Body of pancreas (tissue), 4 donors: ENCODE measurements at regions not wholly inside any gene's neighbourhood (a gene's known extent, or its start where the extent isn't known, plus 50 kb on each side); places are given as distances from the start of the nearest gene placed in this dataset.

Source experiments
- ATAC-seq: fragments of 150-250 bp; one replicate; pipeline ENCODE4 v1.9.1; 2016
- DNase-seq, 4 donors: peaks; one replicate each; pipeline ENCODE4 v3.0.0-alpha.2; 2019
- H3K27ac ChIP-seq, 4 donors: fragments of 200-600 bp; sonication (generic); 1 replicate in 3 of 4; 2 replicates in 1 of 4; pipeline versions ENCODE4 v1.5.1 to v1.6.1; 2016 to 2019; ENCODE audit warnings: mild to moderate bottlenecking in 1 of 4, mixed read lengths in 1 of 4, moderate library complexity in 1 of 4
- H3K27me3 ChIP-seq, 2 donors: fragments of 200-600 bp; sonication (generic); one replicate each; pipeline ENCODE4 v1.6.0; 2016; ENCODE audit warnings: mild to moderate bottlenecking in 1 of 2
- H3K36me3 ChIP-seq, 2 donors: fragments of 200-600 bp; sonication (generic); replicated peaks in 1 of 2; 2 replicates each; pipeline ENCODE4 v1.5.1; 2016; ENCODE audit warnings: low read depth in 2 of 2; ENCODE audit not compliant: insufficient read depth in 1 of 2
- H3K4me1 ChIP-seq: fragments of 200-600 bp; sonication (generic); one replicate; pipeline ENCODE4 v1.6.0; 2016
- H3K4me3 ChIP-seq, 2 donors: fragments of 200-600 bp; sonication (generic); 1 replicate in 1 of 2; 2 replicates in 1 of 2; pipeline ENCODE4 v1.5.1; 2016 to 2019
- H3K9me3 ChIP-seq, 3 donors: fragments of 200-600 bp; sonication (generic); 1 replicate in 2 of 3; 2 replicates in 1 of 3; pipeline ENCODE4 v1.5.1; 2016
- CTCF ChIP-seq, 7 experiments: fragments of 450-650 bp in 4 of 7; fragments of 200-600 bp in 3 of 7; sonication (generic) in 3 of 7; IDR thresholded peaks; one replicate each; pipeline ENCODE4 v1.5.1; 2016 to 2019; ENCODE audit warnings: antibody characterized with exemption in 7 of 7
- POLR2A ChIP-seq, 3 donors: fragments of 450-650 bp; IDR thresholded peaks; one replicate each; pipeline ENCODE4 v1.6.1; 2016; ENCODE audit warnings: antibody characterized with exemption in 3 of 3, mild to moderate bottlenecking in 2 of 3
- WGBS, 2 donors: methylation state at CpG; one replicate each; pipeline ENCODE4 v1.1.5; 2017; 5-methylcytosine and 5-hydroxymethylcytosine counted together
- intact Hi-C: fragments of 100-400 bp; cut with DNase I; formaldehyde crosslinking; loops from one replicate; pipeline ENCODE4 v1.15.1; 2023

- no peak for DNase-seq
- 14 to 16% methylated on average over 1 of the region's 1 CpG for WGBS, 2 donors
- no peaks in the 10 kb centered on the region for H3K9me3 ChIP-seq
- intact Hi-C loops = no loop called here
- peak overlapping the region in 2 of 4 donors; percentile 53 to 72 for H3K27ac ChIP-seq
- no peaks in the 10 kb centered on the region for H3K27me3 ChIP-seq
- no peaks in the 10 kb centered on the region for H3K36me3 ChIP-seq
- TF ChIP-seq CTCF (IDR thresholded peaks at IDR 0.05) (no peak), POLR2A (IDR thresholded peaks at IDR 0.05) (no peak)
- H3K4me1 ChIP-seq = peaks cover 24% of the 10 kb centered on the region
- peak; percentile 13 for ATAC-seq
- H3K4me3 ChIP-seq = no peak overlapping the region
Observed at GRCh38 chr2:184463866-184464248, 134.5 kb upstream of the ZNF804A start.

- DNase-seq = no peak
Observed at GRCh38 chr2:184468826-184469225, 129.5 kb upstream of the ZNF804A start.

GRCh38 chr2:184472481-184472880, 125.8 kb upstream of the ZNF804A start:
- 90% methylated on average over 1 of the region's 1 CpG for WGBS, 2 donors
- DNase-seq (no peak), ATAC-seq (no peak)
- no peaks in the 10 kb centered on the region for H3K36me3 ChIP-seq
- TF ChIP-seq CTCF (IDR thresholded peaks at IDR 0.05) (no peak), POLR2A (IDR thresholded peaks at IDR 0.05) (no peak)
- H3K4me3 ChIP-seq = no peak overlapping the region
- H3K27me3 ChIP-seq = no peaks in the 10 kb centered on the region
- intact Hi-C loops = no loop called here
- H3K9me3 ChIP-seq = no peaks in the 10 kb centered on the region
- H3K27ac ChIP-seq = no peak overlapping the region
- no peaks in the 10 kb centered on the region for H3K4me1 ChIP-seq

More at GRCh38 chr2:184468826-184469225, 129.5 kb upstream of the ZNF804A start:
- ATAC-seq = no peak
- no peaks in the 10 kb centered on the region for H3K9me3 ChIP-seq
- H3K36me3 ChIP-seq = no peaks in the 10 kb centered on the region
- H3K4me1 ChIP-seq = peaks cover 6% of the 10 kb centered on the region
- TF ChIP-seq POLR2A (IDR thresholded peaks at IDR 0.05) (no peak), CTCF (IDR thresholded peaks at IDR 0.05) (no peak)
- H3K4me3 ChIP-seq = no peak overlapping the region
- no peak overlapping the region for H3K27ac ChIP-seq
- H3K27me3 ChIP-seq = no peaks in the 10 kb centered on the region
- intact Hi-C loops = no loop called here
- 55 to 75% methylated on average over 3 of the region's 3 CpGs for WGBS, 2 donors

GRCh38 chr2:184481865-184482264, 116.5 kb upstream of the ZNF804A start:
- WGBS, 2 donors = 24 to 33% methylated on average over 1 of the region's 1 CpG
- H3K4me3 ChIP-seq = no peak overlapping the region
- H3K36me3 ChIP-seq = no peaks in the 10 kb centered on the region
- H3K27me3 ChIP-seq = no peaks in the 10 kb centered on the region
- ATAC-seq = no peak
- TF ChIP-seq CTCF (IDR thresholded peaks at IDR 0.05) = no peak
- TF ChIP-seq POLR2A (IDR thresholded peaks at IDR 0.05) = no peak
- intact Hi-C loops = no loop called here
- no peak overlapping the region for H3K27ac ChIP-seq
- no peaks in the 10 kb centered on the region for H3K9me3 ChIP-seq
- H3K4me1 ChIP-seq = no peaks in the 10 kb centered on the region
- no peak for DNase-seq

GRCh38 chr2:184498936-184499335, 99.4 kb upstream of the ZNF804A start:
- no peak overlapping the region for H3K4me3 ChIP-seq
- DNase-seq (no peak), ATAC-seq (no peak)
- H3K9me3 ChIP-seq = no peaks in the 10 kb centered on the region
- H3K27me3 ChIP-seq = no peaks in the 10 kb centered on the region
- no peaks in the 10 kb centered on the region for H3K4me1 ChIP-seq
- TF ChIP-seq CTCF (IDR thresholded peaks at IDR 0.05) = no peak
- TF ChIP-seq POLR2A (IDR thresholded peaks at IDR 0.05) = no peak
- 60 to 69% methylated on average over 2 of the region's 2 CpGs for WGBS, 2 donors
- H3K27ac ChIP-seq = no peak overlapping the region
- intact Hi-C loops = no loop called here
- H3K36me3 ChIP-seq = no peaks in the 10 kb centered on the region
